ENCODE measurements at regions not wholly inside any gene's neighbourhood (a gene's known extent, or its start where the extent isn't known, plus 50 kb on each side); places are given as distances from the start of the nearest gene placed in this dataset.
"Not testable (repeated sequence)": the region's sequence is repeated elsewhere in the genome, so short reads cannot be mapped to it uniquely, and the experiment has no call there.

DNA sequence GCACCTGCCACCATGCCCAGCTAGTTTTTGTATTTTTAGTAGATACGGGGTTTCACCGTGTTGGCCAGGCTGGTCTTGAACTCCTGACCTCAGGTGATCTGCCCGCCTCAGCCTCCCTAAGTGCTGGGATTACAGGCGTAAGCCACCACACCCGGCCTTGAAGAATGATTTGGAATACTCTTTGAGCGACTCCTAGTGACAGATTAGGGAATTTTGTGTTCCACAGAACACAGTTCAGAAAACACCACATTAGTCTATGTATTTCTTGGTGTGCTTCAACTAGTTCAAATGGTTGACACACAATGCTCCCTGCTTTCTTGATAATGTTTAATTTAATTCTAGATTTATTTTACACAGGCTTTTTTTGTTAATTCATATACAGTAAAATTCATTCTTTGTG lies 67.2 kb downstream of the ID4 start:
- TF ChIP-seq, protein P1, sequence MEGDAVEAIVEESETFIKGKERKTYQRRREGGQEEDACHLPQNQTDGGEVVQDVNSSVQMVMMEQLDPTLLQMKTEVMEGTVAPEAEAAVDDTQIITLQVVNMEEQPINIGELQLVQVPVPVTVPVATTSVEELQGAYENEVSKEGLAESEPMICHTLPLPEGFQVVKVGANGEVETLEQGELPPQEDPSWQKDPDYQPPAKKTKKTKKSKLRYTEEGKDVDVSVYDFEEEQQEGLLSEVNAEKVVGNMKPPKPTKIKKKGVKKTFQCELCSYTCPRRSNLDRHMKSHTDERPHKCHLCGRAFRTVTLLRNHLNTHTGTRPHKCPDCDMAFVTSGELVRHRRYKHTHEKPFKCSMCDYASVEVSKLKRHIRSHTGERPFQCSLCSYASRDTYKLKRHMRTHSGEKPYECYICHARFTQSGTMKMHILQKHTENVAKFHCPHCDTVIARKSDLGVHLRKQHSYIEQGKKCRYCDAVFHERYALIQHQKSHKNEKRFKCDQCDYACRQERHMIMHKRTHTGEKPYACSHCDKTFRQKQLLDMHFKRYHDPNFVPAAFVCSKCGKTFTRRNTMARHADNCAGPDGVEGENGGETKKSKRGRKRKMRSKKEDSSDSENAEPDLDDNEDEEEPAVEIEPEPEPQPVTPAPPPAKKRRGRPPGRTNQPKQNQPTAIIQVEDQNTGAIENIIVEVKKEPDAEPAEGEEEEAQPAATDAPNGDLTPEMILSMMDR (IDR thresholded peaks at IDR 0.05; ENCODE audit: low read depth, low read length, poor library complexity, severe bottlenecking), result not testable (repeated sequence)
- not testable (repeated sequence) for TF ChIP-seq EZH2phosphoT487 (IDR thresholded peaks at IDR 0.05; ENCODE audit: borderline replicate concordance, low read length)

Measured in DOHH2 (cell line).